MM.1S (cell line): ENCODE measurements at regions not wholly inside any gene's neighbourhood (a gene's known extent, or its start where the extent isn't known, plus 50 kb on each side); places are given as distances from the start of the nearest gene placed in this dataset.
"Not testable (repeated sequence)": the region's sequence is repeated elsewhere in the genome, so short reads cannot be mapped to it uniquely, and the experiment has no call there.

Source experiments
- DNase-seq: peaks from one replicate; pipeline ENCODE4 v3.0.0-alpha.2; 2015
- H2AFZ ChIP-seq: fragments of 300-600 bp; sonication (generic); 2 replicates; pipeline ENCODE4 v1.6.0; 2016; ENCODE audit warnings: antibody characterized with exemption, low read length
- H3F3A ChIP-seq: fragments of 300-600 bp; sonication (generic); 2 replicates; pipeline ENCODE4 v1.6.1; 2016; ENCODE audit warnings: mild to moderate bottlenecking, antibody characterized with exemption, low read length, moderate library complexity, mixed read lengths; ENCODE audit not compliant: insufficient read depth
- H3K27ac ChIP-seq: fragments of 300-600 bp; sonication (generic); 2 replicates; pipeline ENCODE4 v1.5.1; 2016; ENCODE audit warnings: mild to moderate bottlenecking, low read length
- H3K27me3 ChIP-seq: fragments of 300-600 bp; sonication (generic); replicated peaks from 2 replicates; pipeline ENCODE4 v1.6.0; 2016; ENCODE audit warnings: low read length; ENCODE audit not compliant: insufficient read depth
- H3K36me3 ChIP-seq: fragments of 300-600 bp; sonication (generic); replicated peaks from 2 replicates; pipeline ENCODE4 v1.6.1; 2016; ENCODE audit warnings: mild to moderate bottlenecking, low read length, mixed read lengths; ENCODE audit not compliant: insufficient read depth
- H3K4me1 ChIP-seq: fragments of 300-600 bp; sonication (generic); 2 replicates; pipeline ENCODE4 v1.6.1; 2016; ENCODE audit warnings: low read length, mixed read lengths
- H3K4me2 ChIP-seq: fragments of 300-600 bp; sonication (generic); 2 replicates; pipeline ENCODE4 v1.6.0; 2016; ENCODE audit warnings: low read depth, low read length
- H3K4me3 ChIP-seq: fragments of 300-600 bp; sonication (generic); 2 replicates; pipeline ENCODE4 v1.5.1; 2016; ENCODE audit warnings: low read length, mixed read lengths
- H3K79me2 ChIP-seq: fragments of 300-600 bp; sonication (generic); 2 replicates; pipeline ENCODE4 v1.6.1; 2016; ENCODE audit warnings: mixed run types, low read length, mixed read lengths
- H3K9ac ChIP-seq: fragments of 300-600 bp; sonication (generic); 2 replicates; pipeline ENCODE4 v1.6.1; 2016; ENCODE audit warnings: low read length, mixed read lengths
- H3K9me2 ChIP-seq: fragments of 300-600 bp; sonication (generic); replicated peaks from 2 replicates; pipeline ENCODE4 v1.6.1; 2016; ENCODE audit warnings: mild to moderate bottlenecking, low read length, mixed read lengths; ENCODE audit not compliant: insufficient read depth
- H3K9me3 ChIP-seq: fragments of 300-600 bp; sonication (generic); replicated peaks from 2 replicates; pipeline ENCODE4 v1.6.1; 2016; ENCODE audit warnings: mild to moderate bottlenecking, low read length, mixed read lengths; ENCODE audit not compliant: insufficient read depth
- H4K20me1 ChIP-seq: fragments of 300-600 bp; sonication (generic); 2 replicates; pipeline ENCODE4 v1.6.1; 2016; ENCODE audit warnings: mild to moderate bottlenecking, low read length, moderate library complexity, mixed read lengths; ENCODE audit not compliant: insufficient read depth
- CTCF ChIP-seq: fragments of 300-600 bp; sonication (generic); IDR thresholded peaks from 2 replicates; pipeline ENCODE4 v1.5.1; 2016; ENCODE audit warnings: antibody characterized with exemption, low read length, mixed read lengths
- EZH2 ChIP-seq: fragments of 300-600 bp; sonication (generic); optimal IDR thresholded peaks from 2 replicates; pipeline ENCODE3; 2017; ENCODE audit warnings: low read depth, mild to moderate bottlenecking, antibody characterized with exemption, low read length, mixed read lengths
- EZH2phosphoT487 ChIP-seq: fragments of 300-600 bp; sonication (generic); IDR thresholded peaks from 2 replicates; pipeline ENCODE4 v1.6.1; 2018; ENCODE audit warnings: antibody characterized with exemption, low read length

- H3K9me2 ChIP-seq, result no peaks in the 10 kb centered on the region
- H3K27me3 ChIP-seq, result no peaks in the 10 kb centered on the region
- H3K27ac ChIP-seq, result no peak overlapping the region
- TF ChIP-seq CTCF (no peak), EZH2 (no peak), EZH2phosphoT487 (no peak)
- DNase-seq, result no peak
- H3K79me2 ChIP-seq, result no peaks in the 10 kb centered on the region
- H2AFZ ChIP-seq, result no peak overlapping the region
- no peaks in the 10 kb centered on the region for H3F3A ChIP-seq
- H3K9me3 ChIP-seq, result no peaks in the 10 kb centered on the region
- no peaks in the 10 kb centered on the region for H4K20me1 ChIP-seq
- H3K9ac ChIP-seq, result no peak overlapping the region
- H3K4me2 ChIP-seq, result no peak overlapping the region
- H3K4me3 ChIP-seq, result no peak overlapping the region
- H3K4me1 ChIP-seq, result no peaks in the 10 kb centered on the region
- H3K36me3 ChIP-seq, result no peaks in the 10 kb centered on the region
These were observed 186.4 kb downstream of the DKK1 start for GRCh38 chr10:52500476-52500875.

- no peaks in the 10 kb centered on the region for H3K79me2 ChIP-seq
- H4K20me1 ChIP-seq, result no peaks in the 10 kb centered on the region
- H3K36me3 ChIP-seq, result no peaks in the 10 kb centered on the region
- H3F3A ChIP-seq, result no peaks in the 10 kb centered on the region
- H3K9me2 ChIP-seq, result no peaks in the 10 kb centered on the region
- H3K4me1 ChIP-seq, result no peaks in the 10 kb centered on the region
- H3K9me3 ChIP-seq, result no peaks in the 10 kb centered on the region
- no peak overlapping the region for H2AFZ ChIP-seq
- no peak overlapping the region for H3K9ac ChIP-seq
- TF ChIP-seq EZH2phosphoT487, result no peak
- no peak for TF ChIP-seq CTCF
- no peak for TF ChIP-seq EZH2
- no peak overlapping the region for H3K4me2 ChIP-seq
- no peak for DNase-seq
- H3K27ac ChIP-seq, result no peak overlapping the region
- no peaks in the 10 kb centered on the region for H3K27me3 ChIP-seq
- H3K4me3 ChIP-seq, result no peak overlapping the region
These were observed 188.2 kb downstream of the DKK1 start for GRCh38 chr10:52502237-52502636.

GRCh38 chr10:52505341-52505740 is 191.3 kb downstream of the DKK1 start:
- H3K9ac ChIP-seq, H3K9me3 ChIP-seq, H3F3A ChIP-seq, H3K4me2 ChIP-seq, H3K27ac ChIP-seq, H3K9me2 ChIP-seq, H4K20me1 ChIP-seq, H3K79me2 ChIP-seq, DNase-seq, H3K36me3 ChIP-seq, H3K4me1 ChIP-seq, H3K4me3 ChIP-seq, H3K27me3 ChIP-seq, H2AFZ ChIP-seq: not testable (repeated sequence)

- H3K27ac ChIP-seq, result no peak overlapping the region
- no peak overlapping the region for H2AFZ ChIP-seq
- H3F3A ChIP-seq, result no peaks in the 10 kb centered on the region
- no peak overlapping the region for H3K4me3 ChIP-seq
- H3K27me3 ChIP-seq, result no peaks in the 10 kb centered on the region
- no peak for DNase-seq
- no peak overlapping the region for H3K9ac ChIP-seq
- H3K79me2 ChIP-seq, result no peaks in the 10 kb centered on the region
- H3K36me3 ChIP-seq, result no peaks in the 10 kb centered on the region
- H3K4me1 ChIP-seq, result no peaks in the 10 kb centered on the region
- TF ChIP-seq EZH2 (no peak), EZH2phosphoT487 (no peak), CTCF (no peak)
- H3K9me3 ChIP-seq, result no peaks in the 10 kb centered on the region
- no peak overlapping the region for H3K4me2 ChIP-seq
- no peaks in the 10 kb centered on the region for H4K20me1 ChIP-seq
- H3K9me2 ChIP-seq, result no peaks in the 10 kb centered on the region
These were observed 200.4 kb downstream of the DKK1 start for GRCh38 chr10:52514481-52514880.
